GM23338 (cell line): ENCODE measurements at regions not wholly inside any gene's neighbourhood (a gene's known extent, or its start where the extent isn't known, plus 50 kb on each side); places are given as distances from the start of the nearest gene placed in this dataset.

Source experiments
- ATAC-seq: fragments of 200-7000 bp; cut with Tn5 transposase; 3 replicates; pipeline ENCODE4 v1.9.1; 2020
- DNase-seq: peaks from one replicate; pipeline ENCODE4 v3.0.0-alpha.2; 2015; ENCODE audit warnings: low spot score
- H2AFZ ChIP-seq: fragments of 200-600 bp; sonication (generic); 2 replicates; pipeline ENCODE4 v1.8.0; 2016; ENCODE audit warnings: antibody characterized with exemption, mild to moderate bottlenecking, moderate library complexity
- H3F3A ChIP-seq: fragments of 200-600 bp; sonication (generic); replicated peaks from 2 replicates; pipeline ENCODE4 v1.8.0; 2017; ENCODE audit warnings: antibody characterized with exemption, mixed run types, low read depth
- H3K27ac ChIP-seq: fragments of 200-600 bp; sonication (generic); 2 replicates; pipeline ENCODE4 v1.6.1; 2016; ENCODE audit warnings: low read depth
- H3K27me3 ChIP-seq: fragments of 200-600 bp; sonication (generic); 2 replicates; pipeline ENCODE4 v1.8.0; 2016; ENCODE audit warnings: mild to moderate bottlenecking, mixed run types, moderate library complexity; ENCODE audit not compliant: insufficient read depth
- H3K36me3 ChIP-seq: fragments of 200-600 bp; sonication (generic); 2 replicates; pipeline ENCODE4 v1.8.0; 2016; ENCODE audit warnings: mild to moderate bottlenecking; ENCODE audit not compliant: insufficient read depth
- H3K4me1 ChIP-seq: fragments of 200-600 bp; sonication (generic); 2 replicates; pipeline ENCODE4 v1.8.0; 2016; ENCODE audit warnings: mild to moderate bottlenecking, moderate library complexity; ENCODE audit not compliant: insufficient read depth
- H3K4me2 ChIP-seq: fragments of 200-600 bp; sonication (generic); 2 replicates; pipeline ENCODE4 v1.7.1; 2017; ENCODE audit warnings: mixed run types
- H3K4me3 ChIP-seq: fragments of 200-600 bp; sonication (generic); 2 replicates; pipeline ENCODE4 v1.6.1; 2016; ENCODE audit warnings: mixed run types
- H3K79me2 ChIP-seq: fragments of 200-600 bp; sonication (generic); replicated peaks from 2 replicates; pipeline ENCODE4 v1.8.0; 2017; ENCODE audit warnings: mild to moderate bottlenecking; ENCODE audit not compliant: insufficient read depth
- H3K9me2 ChIP-seq: fragments of 200-600 bp; sonication (generic); 2 replicates; pipeline ENCODE4 v1.8.0; 2017; ENCODE audit not compliant: insufficient read depth
- H4K20me1 ChIP-seq: fragments of 200-600 bp; sonication (generic); replicated peaks from 2 replicates; pipeline ENCODE4 v1.8.0; 2017; ENCODE audit warnings: mild to moderate bottlenecking; ENCODE audit not compliant: insufficient read depth
- H3K27ac Mint-ChIP-seq: 2 replicates; pipeline ENCODE4 v1.8.0; 2020; ENCODE audit warnings: inconsistent platforms, mild to moderate bottlenecking, moderate library complexity, mixed read lengths
- H3K27me3 Mint-ChIP-seq: 3 replicates; pipeline ENCODE4 v1.8.0; 2022; ENCODE audit warnings: low read depth, mild to moderate bottlenecking, moderate library complexity, mixed read lengths, inconsistent platforms; ENCODE audit not compliant: insufficient read depth, poor library complexity
- H3K36me3 Mint-ChIP-seq: 3 replicates; pipeline ENCODE4 v1.8.0; 2021; ENCODE audit warnings: low read depth, mild to moderate bottlenecking, inconsistent platforms, moderate library complexity, mixed read lengths
- H3K4me1 Mint-ChIP-seq: 3 replicates; pipeline ENCODE4 v1.8.0; 2020; ENCODE audit warnings: mild to moderate bottlenecking, inconsistent platforms, mixed read lengths
- H3K4me3 Mint-ChIP-seq: 3 replicates; pipeline ENCODE4 v1.8.0; 2021; ENCODE audit warnings: moderate library complexity, mild to moderate bottlenecking, inconsistent platforms, mixed read lengths
- H3K9me3 Mint-ChIP-seq: 3 replicates; pipeline ENCODE4 v1.8.0; 2020; ENCODE audit warnings: moderate library complexity, mild to moderate bottlenecking, inconsistent platforms, mixed read lengths
- CTCF ChIP-seq, 2 experiments: fragments of 200-600 bp in 1 of 2; sonication (generic) in 1 of 2; conservative IDR thresholded peaks; 2 replicates each; pipeline versions ENCODE4 v1.5.1 to v1.6.1; 2016 to 2017; ENCODE audit warnings: antibody characterized with exemption in 2 of 2, low read depth in 2 of 2, mild to moderate bottlenecking in 2 of 2, moderate library complexity in 1 of 2
- ETS1 ChIP-seq: IDR thresholded peaks from 2 replicates; pipeline ENCODE4 v1.6.1; 2016; ENCODE audit warnings: antibody characterized with exemption
- EZH2 ChIP-seq: fragments of 200-600 bp; sonication (generic); IDR thresholded peaks from one replicate; pipeline ENCODE4 v1.8.0; 2017; ENCODE audit warnings: antibody characterized with exemption, mild to moderate bottlenecking, low read depth; ENCODE audit not compliant: unreplicated experiment
- STAT1 ChIP-seq: IDR thresholded peaks from one replicate; pipeline ENCODE4 v1.6.1; 2016; ENCODE audit warnings: antibody characterized with exemption; ENCODE audit not compliant: unreplicated experiment
- ZNF114 ChIP-seq: fragments of 250-450 bp; sonication (Bioruptor Pico); IDR thresholded peaks from 2 replicates; pipeline ENCODE4 v1.5.0; 2020; ENCODE audit warnings: mild to moderate bottlenecking, moderate library complexity
- ZNF331 ChIP-seq: fragments of 250-450 bp; sonication (Bioruptor Pico); IDR thresholded peaks from 2 replicates; pipeline ENCODE4 v1.5.0; 2020; ENCODE audit warnings: low read depth, mild to moderate bottlenecking, moderate library complexity
- ZNF462 ChIP-seq: fragments of 250-450 bp; sonication (Bioruptor Pico); IDR thresholded peaks from 2 replicates; pipeline ENCODE4 v1.5.0; 2020; ENCODE audit warnings: mild to moderate bottlenecking, moderate library complexity

GRCh38 chr11:100546714-100547113 is 140.4 kb upstream of the ARHGAP42 start (continued):
- TF ChIP-seq ZNF462 (CRISPR knock-in tag) (no peak), CTCF (conservative IDR thresholded peaks at IDR 0.05; ENCODE audit: low read depth in 2 of 2) (no peak)

GRCh38 chr11:100550298-100550697 is 136.8 kb upstream of the ARHGAP42 start:
- Histone ChIP-seq H3F3A (no peaks in the 10 kb centered on the region), H3K79me2 (no peaks in the 10 kb centered on the region), H3K4me2 (no peak overlapping the region), H3K9me2 (no peaks in the 10 kb centered on the region), H2AFZ (no peak overlapping the region), H3K27ac (no peak overlapping the region), H3K36me3 (no peaks in the 10 kb centered on the region), H4K20me1 (no peaks in the 10 kb centered on the region), H3K4me1 (peaks cover 25% of the 10 kb centered on the region), H3K27me3 (no peaks in the 10 kb centered on the region), H3K4me3 (no peak overlapping the region)
- Mint-ChIP-seq H3K4me3 (no peak overlapping the region), H3K36me3 (no peaks in the 10 kb centered on the region), H3K27me3 (peaks cover 6% of the 10 kb centered on the region), H3K27ac (no peak overlapping the region), H3K9me3 (no peaks in the 10 kb centered on the region; the same call in 2 of the 3 replicates), H3K4me1 (peaks cover 32% of the 10 kb centered on the region)
- ATAC-seq, result no peak
- no peak for DNase-seq
- TF ChIP-seq ZNF331 (CRISPR knock-in tag) (no peak), ZNF462 (CRISPR knock-in tag) (no peak), EZH2 (no peak), ZNF114 (CRISPR knock-in tag) (no peak), STAT1 (no peak), ETS1 (no peak)
